ENCODE measurements at regions not wholly inside any gene's neighbourhood (a gene's known extent, or its start where the extent isn't known, plus 50 kb on each side); places are given as distances from the start of the nearest gene placed in this dataset.

DNA sequence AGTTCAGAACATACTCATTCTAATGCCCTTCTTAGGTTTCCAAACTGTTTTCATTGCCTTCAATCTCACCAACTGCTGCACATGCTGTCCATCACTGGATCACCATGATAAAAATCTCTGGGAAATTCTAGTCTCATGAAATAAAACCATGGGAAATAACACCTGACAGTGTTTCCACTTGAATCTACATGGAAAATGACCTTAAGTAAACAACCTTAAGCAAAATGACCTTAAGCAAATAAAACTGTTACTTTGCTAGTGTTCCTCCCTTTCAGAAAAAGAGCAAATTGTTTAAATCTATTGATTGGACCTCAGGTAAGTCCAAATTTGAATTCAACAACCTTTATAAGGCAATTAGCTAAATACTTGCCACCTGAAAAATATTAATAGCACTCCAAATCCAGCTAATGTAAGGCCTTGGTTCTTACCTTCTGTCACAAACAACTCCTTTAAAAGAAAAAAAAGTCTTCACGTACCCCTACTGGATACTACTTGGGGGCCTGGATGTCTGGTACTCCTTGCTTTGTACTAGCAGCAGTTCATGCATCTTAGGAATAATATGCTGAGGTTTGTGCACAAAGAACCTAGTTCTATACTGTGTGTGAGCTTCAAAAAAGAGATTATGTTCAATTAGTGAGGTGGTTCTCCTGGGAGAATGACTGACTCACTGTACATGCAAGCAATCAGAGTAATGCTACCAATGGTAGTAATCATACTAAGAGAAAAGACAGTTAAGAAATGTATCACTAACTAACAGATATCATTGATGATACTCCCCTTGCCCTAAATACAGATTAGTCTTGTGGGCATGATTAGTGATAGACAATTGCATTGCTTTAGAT, 630.4 kb downstream of the PSAT1 start:
- TF ChIP-seq POLR2A (IDR thresholded peaks at IDR 0.05) (no peak), CTCF (IDR thresholded peaks at IDR 0.05) (no peak)

All from thyroid gland (tissue), 4 donors.